ENCODE measurements at regions not wholly inside any gene's neighbourhood (a gene's known extent, or its start where the extent isn't known, plus 50 kb on each side); places are given as distances from the start of the nearest gene placed in this dataset.

DNA sequence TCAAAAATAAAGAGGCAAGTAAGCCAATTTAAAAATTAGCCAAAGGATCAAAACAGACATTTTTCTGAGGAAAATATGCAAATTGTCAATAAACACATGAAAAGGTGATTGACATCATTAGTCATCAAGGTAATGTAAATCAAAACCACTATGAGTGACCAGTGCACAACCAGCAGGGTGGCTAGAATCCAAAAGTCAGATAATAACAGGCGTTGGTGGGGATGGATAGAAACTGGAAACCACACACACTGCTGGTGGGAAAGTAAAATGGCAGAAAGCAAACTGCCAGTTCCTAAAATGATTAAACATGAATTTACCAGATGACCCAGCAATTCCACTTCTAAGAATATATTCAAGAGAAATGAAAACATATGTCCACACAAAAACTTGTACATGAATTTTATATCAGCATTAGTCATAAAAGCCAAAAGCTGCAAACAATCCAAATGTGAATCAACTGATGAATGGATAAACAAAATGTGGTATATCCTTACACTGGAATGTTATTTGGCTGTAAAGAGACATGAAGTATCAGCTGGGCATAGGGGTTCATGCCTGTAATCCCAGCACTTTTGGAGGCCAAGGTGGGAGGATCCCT lies 74.8 kb upstream of the MBOAT1 start:
- Histone ChIP-seq H3K23ac (ENCODE audit: low read length in 2 of 2) (no peak overlapping the region), H4K8ac (ENCODE audit: low read length) (no peak overlapping the region), H3K4me3 (ENCODE audit: insufficient read depth in 1 of 2, low read depth in 1 of 2, low read length in 2 of 2) (no peak overlapping the region), H4K91ac (ENCODE audit: low read length) (no peak overlapping the region), H3K9ac (ENCODE audit: low read length) (no peak overlapping the region), H2AFZ (ENCODE audit: low read depth, low read length) (no peak overlapping the region), H3K27me3 (ENCODE audit: control insufficient read depth in 1 of 2, insufficient read depth in 1 of 2, low read length in 2 of 2) (no peaks in the 10 kb centered on the region), H2BK12ac (ENCODE audit: low read length in 2 of 2) (no peak overlapping the region), H3K36me3 (ENCODE audit: control insufficient read depth in 1 of 2, insufficient read depth in 2 of 2, low read depth in 1 of 2, low read length in 2 of 2) (no peaks in the 10 kb centered on the region), H3K4me2 (ENCODE audit: low read length, poor library complexity, severe bottlenecking) (no peak overlapping the region), H3K27ac (ENCODE audit: low read length, poor library complexity, severe bottlenecking) (no peak overlapping the region), H2BK15ac (ENCODE audit: low read depth, poor library complexity, severe bottlenecking) (no peak overlapping the region), H3K18ac (ENCODE audit: low read depth in 1 of 2, low read length in 2 of 2) (no peak overlapping the region), H2AK5ac (ENCODE audit: low read length, severe bottlenecking) (no peak overlapping the region), H3K79me1 (replicated peaks; ENCODE audit: low read length, poor library complexity, severe bottlenecking) (no peaks in the 10 kb centered on the region), H3K4ac (ENCODE audit: low read depth in 1 of 2, low read length in 2 of 2) (no peak overlapping the region), H2BK120ac (ENCODE audit: low read depth, low read length) (no peak overlapping the region), H3K4me1 (ENCODE audit: control insufficient read depth, insufficient read depth, low read depth, low read length) (no peaks in the 10 kb centered on the region), H3K9me3 (ENCODE audit: control insufficient read depth, low read length) (peaks cover 5% of the 10 kb centered on the region), H3K14ac (ENCODE audit: low read length in 2 of 2) (no peak overlapping the region), H2BK5ac (ENCODE audit: low read depth, low read length, poor library complexity, severe bottlenecking) (no peak overlapping the region)
- DNase-seq = no peak
- 100% methylated on average over 1 of the region's 1 CpG for WGBS

DNA sequence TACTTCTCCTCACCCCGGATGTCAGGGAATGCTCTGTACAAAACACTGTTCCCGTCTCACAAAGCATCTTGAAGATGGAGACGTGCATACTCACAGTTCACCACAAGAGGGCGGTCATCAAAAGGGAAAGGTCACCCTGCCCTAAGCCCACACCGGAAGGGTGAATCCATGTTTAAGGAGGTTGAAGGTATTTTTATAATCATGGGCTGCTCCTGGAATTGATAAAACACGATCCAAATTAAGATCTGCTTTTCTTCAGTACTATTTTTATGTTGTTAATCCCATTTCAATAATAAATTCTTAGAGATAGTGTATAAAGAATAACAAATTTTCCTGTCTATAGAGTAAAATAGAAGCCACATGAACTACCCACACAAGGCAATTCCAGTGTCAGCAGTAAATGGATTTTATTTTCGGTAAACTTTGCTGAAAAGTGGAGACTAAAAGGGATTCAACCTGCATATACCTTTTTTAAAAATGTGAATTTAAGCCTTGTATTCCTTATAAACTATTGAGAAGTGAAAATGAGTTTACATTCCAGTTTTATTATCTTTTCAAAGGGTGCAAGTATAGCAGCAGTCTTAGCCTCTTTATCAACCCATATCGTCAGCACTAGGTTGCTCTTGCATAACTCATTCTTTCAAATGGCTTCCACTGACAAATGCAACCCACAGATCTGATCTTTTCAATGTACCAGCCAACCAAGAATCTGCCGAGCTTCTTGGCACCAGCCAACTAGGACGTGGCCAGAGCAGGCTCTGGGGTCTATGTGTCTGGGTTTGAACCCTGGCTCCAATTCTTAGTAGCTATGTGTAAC lies 79.7 kb upstream of the MBOAT1 start:
- 35% methylated on average over 7 of the region's 10 CpGs for WGBS
- H3K36me3 ChIP-seq (ENCODE audit: control insufficient read depth in 1 of 2, insufficient read depth in 2 of 2, low read depth in 1 of 2, low read length in 2 of 2) = no peaks in the 10 kb centered on the region
- H3K27me3 ChIP-seq (ENCODE audit: control insufficient read depth in 1 of 2, insufficient read depth in 1 of 2, low read length in 2 of 2) = no peaks in the 10 kb centered on the region
- peak overlapping the region; percentile 36 for H3K9ac ChIP-seq (ENCODE audit: low read length)
- H3K4me3 ChIP-seq (ENCODE audit: insufficient read depth in 1 of 2, low read depth in 1 of 2, low read length in 2 of 2) = no peak overlapping the region
- H3K4me2 ChIP-seq (ENCODE audit: low read length, poor library complexity, severe bottlenecking) = no peak overlapping the region
- H4K8ac ChIP-seq (ENCODE audit: low read length) = no peak overlapping the region
- no peak overlapping the region for H3K27ac ChIP-seq (ENCODE audit: low read length, poor library complexity, severe bottlenecking)
- peak; percentile 80 for DNase-seq
- H3K14ac ChIP-seq (ENCODE audit: low read length in 2 of 2) = no peak overlapping the region
- no peak overlapping the region for H2BK120ac ChIP-seq (ENCODE audit: low read depth, low read length)
- peak overlapping the region in 1 of 2 experiments; percentile 51 for H3K4ac ChIP-seq (ENCODE audit: low read depth in 1 of 2, low read length in 2 of 2)
- no peak overlapping the region for H3K23ac ChIP-seq (ENCODE audit: low read length in 2 of 2)
- no peaks in the 10 kb centered on the region for H3K79me1 ChIP-seq (replicated peaks; ENCODE audit: low read length, poor library complexity, severe bottlenecking)
- peak overlapping the region in 1 of 2 experiments; percentile 62 for H3K18ac ChIP-seq (ENCODE audit: low read depth in 1 of 2, low read length in 2 of 2)
- no peaks in the 10 kb centered on the region for H3K4me1 ChIP-seq (ENCODE audit: control insufficient read depth, insufficient read depth, low read depth, low read length)
- H4K91ac ChIP-seq (ENCODE audit: low read length) = no peak overlapping the region
- no peak overlapping the region for H2AK5ac ChIP-seq (ENCODE audit: low read length, severe bottlenecking)
- H3K9me3 ChIP-seq (ENCODE audit: control insufficient read depth, low read length) = no peaks in the 10 kb centered on the region
- no peak overlapping the region for H2AFZ ChIP-seq (ENCODE audit: low read depth, low read length)
- no peak overlapping the region for H2BK5ac ChIP-seq (ENCODE audit: low read depth, low read length, poor library complexity, severe bottlenecking)
- peak overlapping the region in 1 of 2 experiments; percentile 78 for H2BK12ac ChIP-seq (ENCODE audit: low read length in 2 of 2)
- H2BK15ac ChIP-seq (ENCODE audit: low read depth, poor library complexity, severe bottlenecking) = no peak overlapping the region

GRCh38 chr6:20292905-20293304 lies 80.6 kb upstream of the MBOAT1 start:
- Histone ChIP-seq H3K4ac (ENCODE audit: low read depth in 1 of 2, low read length in 2 of 2) (no peak overlapping the region), H4K8ac (ENCODE audit: low read length) (no peak overlapping the region), H3K36me3 (ENCODE audit: control insufficient read depth in 1 of 2, insufficient read depth in 2 of 2, low read depth in 1 of 2, low read length in 2 of 2) (no peaks in the 10 kb centered on the region), H3K18ac (ENCODE audit: low read depth in 1 of 2, low read length in 2 of 2) (no peak overlapping the region), H4K91ac (ENCODE audit: low read length) (no peak overlapping the region), H2BK15ac (ENCODE audit: low read depth, poor library complexity, severe bottlenecking) (no peak overlapping the region), H2AFZ (ENCODE audit: low read depth, low read length) (no peak overlapping the region), H3K9me3 (ENCODE audit: control insufficient read depth, low read length) (no peaks in the 10 kb centered on the region), H2BK5ac (ENCODE audit: low read depth, low read length, poor library complexity, severe bottlenecking) (no peak overlapping the region), H2BK120ac (ENCODE audit: low read depth, low read length) (no peak overlapping the region), H3K9ac (ENCODE audit: low read length) (no peak overlapping the region), H3K4me3 (ENCODE audit: insufficient read depth in 1 of 2, low read depth in 1 of 2, low read length in 2 of 2) (no peak overlapping the region), H3K4me2 (ENCODE audit: low read length, poor library complexity, severe bottlenecking) (no peak overlapping the region), H2BK12ac (ENCODE audit: low read length in 2 of 2) (peak overlapping the region in 1 of 2 experiments; percentile 45), H3K27me3 (ENCODE audit: control insufficient read depth in 1 of 2, insufficient read depth in 1 of 2, low read length in 2 of 2) (no peaks in the 10 kb centered on the region), H3K79me1 (replicated peaks; ENCODE audit: low read length, poor library complexity, severe bottlenecking) (no peaks in the 10 kb centered on the region), H3K23ac (ENCODE audit: low read length in 2 of 2) (no peak overlapping the region), H2AK5ac (ENCODE audit: low read length, severe bottlenecking) (no peak overlapping the region), H3K27ac (ENCODE audit: low read length, poor library complexity, severe bottlenecking) (no peak overlapping the region), H3K14ac (ENCODE audit: low read length in 2 of 2) (no peak overlapping the region), H3K4me1 (ENCODE audit: control insufficient read depth, insufficient read depth, low read depth, low read length) (no peaks in the 10 kb centered on the region)
- WGBS = no CpG with 5 or more reads among the region's 2 CpGs
- no peak for DNase-seq

DNA sequence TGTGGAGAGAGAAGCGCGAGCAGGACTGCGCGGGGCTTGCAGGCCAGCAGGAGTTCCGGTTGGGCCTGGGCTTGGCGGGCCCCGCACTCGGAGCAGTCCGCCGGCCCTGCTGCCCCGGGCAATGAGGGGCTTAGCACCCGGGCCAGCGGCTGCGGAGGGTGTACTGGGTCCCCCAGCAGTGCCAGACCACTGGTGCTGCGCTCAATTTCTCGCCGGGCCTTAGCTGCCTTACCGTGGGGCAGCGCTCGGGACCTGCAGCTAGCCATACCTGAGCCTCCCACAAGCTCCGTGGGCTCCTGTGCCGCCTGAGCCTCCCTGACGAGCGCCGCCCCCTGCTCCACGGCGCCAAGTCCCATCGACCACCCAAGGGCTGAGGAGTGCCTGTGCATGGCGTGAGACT lies 89.0 kb upstream of the MBOAT1 start:
- peak overlapping the region in 1 of 2 experiments; percentile 73 for H3K14ac ChIP-seq (ENCODE audit: low read length in 2 of 2)
- no peak for DNase-seq
- no peak overlapping the region for H3K4me2 ChIP-seq (ENCODE audit: low read length, poor library complexity, severe bottlenecking)
- no peaks in the 10 kb centered on the region for H3K9me3 ChIP-seq (ENCODE audit: control insufficient read depth, low read length)
- H3K4ac ChIP-seq (ENCODE audit: low read depth in 1 of 2, low read length in 2 of 2) = no peak overlapping the region
- H2AFZ ChIP-seq (ENCODE audit: low read depth, low read length) = no peak overlapping the region
- no peak overlapping the region for H3K23ac ChIP-seq (ENCODE audit: low read length in 2 of 2)
- H3K27ac ChIP-seq (ENCODE audit: low read length, poor library complexity, severe bottlenecking) = no peak overlapping the region
- H3K4me1 ChIP-seq (ENCODE audit: control insufficient read depth, insufficient read depth, low read depth, low read length) = no peaks in the 10 kb centered on the region
- no peak overlapping the region for H4K8ac ChIP-seq (ENCODE audit: low read length)
- H3K36me3 ChIP-seq (ENCODE audit: control insufficient read depth in 1 of 2, insufficient read depth in 2 of 2, low read depth in 1 of 2, low read length in 2 of 2) = no peaks in the 10 kb centered on the region
- H2BK15ac ChIP-seq (ENCODE audit: low read depth, poor library complexity, severe bottlenecking) = no peak overlapping the region
- H4K91ac ChIP-seq (ENCODE audit: low read length) = no peak overlapping the region
- 96% methylated on average over 29 of the region's 29 CpGs for WGBS
- peak overlapping the region in 1 of 2 experiments; percentile 54 for H2BK12ac ChIP-seq (ENCODE audit: low read length in 2 of 2)
- no peak overlapping the region for H2AK5ac ChIP-seq (ENCODE audit: low read length, severe bottlenecking)
- no peak overlapping the region for H3K18ac ChIP-seq (ENCODE audit: low read depth in 1 of 2, low read length in 2 of 2)
- H3K4me3 ChIP-seq (ENCODE audit: insufficient read depth in 1 of 2, low read depth in 1 of 2, low read length in 2 of 2) = no peak overlapping the region
- H2BK5ac ChIP-seq (ENCODE audit: low read depth, low read length, poor library complexity, severe bottlenecking) = no peak overlapping the region
- H2BK120ac ChIP-seq (ENCODE audit: low read depth, low read length) = no peak overlapping the region
- H3K27me3 ChIP-seq (ENCODE audit: control insufficient read depth in 1 of 2, insufficient read depth in 1 of 2, low read length in 2 of 2) = no peaks in the 10 kb centered on the region
- H3K79me1 ChIP-seq (replicated peaks; ENCODE audit: low read length, poor library complexity, severe bottlenecking) = no peaks in the 10 kb centered on the region
- H3K9ac ChIP-seq (ENCODE audit: low read length) = no peak overlapping the region

All from mesenchymal stem cell (in vitro differentiated cells and primary cell).